GM23338 (cell line): ENCODE measurements at regions not wholly inside any gene's neighbourhood (a gene's known extent, or its start where the extent isn't known, plus 50 kb on each side); places are given as distances from the start of the nearest gene placed in this dataset.
"Not testable (repeated sequence)": the region's sequence is repeated elsewhere in the genome, so short reads cannot be mapped to it uniquely, and the experiment has no call there.

Experiments used
- CREB1 ChIP-seq: fragments of 250-450 bp; sonication (Bioruptor Pico); IDR thresholded peaks from 2 replicates; pipeline ENCODE4 v1.5.0; 2020; ENCODE audit warnings: low read depth, mild to moderate bottlenecking, moderate library complexity
- CTCF ChIP-seq, 2 experiments: fragments of 200-600 bp in 1 of 2; sonication (generic) in 1 of 2; conservative IDR thresholded peaks; 2 replicates each; pipeline versions ENCODE4 v1.5.1 to v1.6.1; 2016 to 2017; ENCODE audit warnings: antibody characterized with exemption in 2 of 2, low read depth in 2 of 2, mild to moderate bottlenecking in 2 of 2, moderate library complexity in 1 of 2
- EZH2 ChIP-seq: fragments of 200-600 bp; sonication (generic); IDR thresholded peaks from one replicate; pipeline ENCODE4 v1.8.0; 2017; ENCODE audit warnings: antibody characterized with exemption, mild to moderate bottlenecking, low read depth; ENCODE audit not compliant: unreplicated experiment
- EZH2phosphoT487 ChIP-seq: fragments of 200-600 bp; sonication (generic); IDR thresholded peaks from one replicate; pipeline ENCODE4 v1.8.1; 2018; ENCODE audit warnings: antibody characterized with exemption; ENCODE audit not compliant: unreplicated experiment
- JUNB ChIP-seq: IDR thresholded peaks from one replicate; pipeline ENCODE4 v1.6.1; 2016; ENCODE audit warnings: antibody characterized with exemption; ENCODE audit not compliant: unreplicated experiment
- NANOG ChIP-seq: IDR thresholded peaks from 2 replicates; pipeline ENCODE4 v1.6.1; 2016; ENCODE audit warnings: antibody characterized with exemption, borderline replicate concordance
- POLR2AphosphoS5 ChIP-seq: IDR thresholded peaks from 2 replicates; pipeline ENCODE4 v1.6.1; 2016; ENCODE audit warnings: antibody characterized with exemption, low read depth
- STAT1 ChIP-seq: IDR thresholded peaks from one replicate; pipeline ENCODE4 v1.6.1; 2016; ENCODE audit warnings: antibody characterized with exemption; ENCODE audit not compliant: unreplicated experiment
- ZNF114 ChIP-seq: fragments of 250-450 bp; sonication (Bioruptor Pico); IDR thresholded peaks from 2 replicates; pipeline ENCODE4 v1.5.0; 2020; ENCODE audit warnings: mild to moderate bottlenecking, moderate library complexity
- TF ChIP-seq, protein P1 (sequence below): IDR thresholded peaks from one replicate; pipeline ENCODE4 v1.6.1; 2018; ENCODE audit warnings: antibody characterized with exemption; ENCODE audit not compliant: unreplicated experiment

GRCh38 chr2:132315546-132315945, 101.1 kb upstream of the GPR39 start:
- TF ChIP-seq CTCF (conservative IDR thresholded peaks at IDR 0.05; ENCODE audit: low read depth in 2 of 2); EZH2; EZH2phosphoT487; POLR2AphosphoS5; NANOG; JUNB; CREB1 (CRISPR knock-in tag); STAT1; ZNF114 (CRISPR knock-in tag): not testable (repeated sequence)
- TF ChIP-seq, protein P1, sequence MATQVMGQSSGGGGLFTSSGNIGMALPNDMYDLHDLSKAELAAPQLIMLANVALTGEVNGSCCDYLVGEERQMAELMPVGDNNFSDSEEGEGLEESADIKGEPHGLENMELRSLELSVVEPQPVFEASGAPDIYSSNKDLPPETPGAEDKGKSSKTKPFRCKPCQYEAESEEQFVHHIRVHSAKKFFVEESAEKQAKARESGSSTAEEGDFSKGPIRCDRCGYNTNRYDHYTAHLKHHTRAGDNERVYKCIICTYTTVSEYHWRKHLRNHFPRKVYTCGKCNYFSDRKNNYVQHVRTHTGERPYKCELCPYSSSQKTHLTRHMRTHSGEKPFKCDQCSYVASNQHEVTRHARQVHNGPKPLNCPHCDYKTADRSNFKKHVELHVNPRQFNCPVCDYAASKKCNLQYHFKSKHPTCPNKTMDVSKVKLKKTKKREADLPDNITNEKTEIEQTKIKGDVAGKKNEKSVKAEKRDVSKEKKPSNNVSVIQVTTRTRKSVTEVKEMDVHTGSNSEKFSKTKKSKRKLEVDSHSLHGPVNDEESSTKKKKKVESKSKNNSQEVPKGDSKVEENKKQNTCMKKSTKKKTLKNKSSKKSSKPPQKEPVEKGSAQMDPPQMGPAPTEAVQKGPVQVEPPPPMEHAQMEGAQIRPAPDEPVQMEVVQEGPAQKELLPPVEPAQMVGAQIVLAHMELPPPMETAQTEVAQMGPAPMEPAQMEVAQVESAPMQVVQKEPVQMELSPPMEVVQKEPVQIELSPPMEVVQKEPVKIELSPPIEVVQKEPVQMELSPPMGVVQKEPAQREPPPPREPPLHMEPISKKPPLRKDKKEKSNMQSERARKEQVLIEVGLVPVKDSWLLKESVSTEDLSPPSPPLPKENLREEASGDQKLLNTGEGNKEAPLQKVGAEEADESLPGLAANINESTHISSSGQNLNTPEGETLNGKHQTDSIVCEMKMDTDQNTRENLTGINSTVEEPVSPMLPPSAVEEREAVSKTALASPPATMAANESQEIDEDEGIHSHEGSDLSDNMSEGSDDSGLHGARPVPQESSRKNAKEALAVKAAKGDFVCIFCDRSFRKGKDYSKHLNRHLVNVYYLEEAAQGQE, result not testable (repeated sequence)
